Chondrocyte (in vitro differentiated cells): ENCODE measurements at regions not wholly inside any gene's neighbourhood (a gene's known extent, or its start where the extent isn't known, plus 50 kb on each side); places are given as distances from the start of the nearest gene placed in this dataset.

ENCODE experiments used
- DNase-seq: peaks from one replicate; pipeline ENCODE4 v3.0.0; 2021; ENCODE audit warnings: mixed read lengths, low spot score
- H3K27ac Mint-ChIP-seq: one replicate; pipeline ENCODE4 v1.8.0; 2021; ENCODE audit warnings: mild to moderate bottlenecking, moderate library complexity, mixed read lengths; ENCODE audit not compliant: unreplicated experiment
- H3K27me3 Mint-ChIP-seq: 2 replicates; pipeline ENCODE4 v1.8.0; 2021; ENCODE audit warnings: low read depth, mixed read lengths
- H3K36me3 Mint-ChIP-seq: 2 replicates; pipeline ENCODE4 v1.8.0; 2021; ENCODE audit warnings: low read depth, mixed read lengths
- H3K4me1 Mint-ChIP-seq: 2 replicates; pipeline ENCODE4 v1.8.0; 2021; ENCODE audit warnings: low read depth, mild to moderate bottlenecking, mixed read lengths
- H3K4me3 Mint-ChIP-seq: one replicate; pipeline ENCODE4 v1.8.0; 2021; ENCODE audit warnings: mild to moderate bottlenecking, moderate library complexity, mixed read lengths; ENCODE audit not compliant: unreplicated experiment
- H3K9me3 Mint-ChIP-seq: 2 replicates; pipeline ENCODE4 v1.8.0; 2021; ENCODE audit warnings: low read depth, mixed read lengths
- CTCF ChIP-seq: fragments of 200-600 bp; sonication (generic); IDR thresholded peaks from 2 replicates; pipeline ENCODE4 v1.5.0; 2021; ENCODE audit warnings: antibody characterized with exemption, mild to moderate bottlenecking, moderate library complexity

- TF ChIP-seq CTCF: no peak
- no peaks in the 10 kb centered on the region for H3K9me3 Mint-ChIP-seq
- H3K27me3 Mint-ChIP-seq: no peaks in the 10 kb centered on the region
- no peak overlapping the region for H3K4me3 Mint-ChIP-seq
- H3K27ac Mint-ChIP-seq: no peak overlapping the region
- H3K4me1 Mint-ChIP-seq: no peaks in the 10 kb centered on the region
- no peaks in the 10 kb centered on the region for H3K36me3 Mint-ChIP-seq
- DNase-seq: no peak
Measured at GRCh38 chr5:179487145-179487544, 63.2 kb upstream of the RUFY1 start.

- no peak for TF ChIP-seq CTCF
- Mint-ChIP-seq H3K4me1 (no peaks in the 10 kb centered on the region), H3K27me3 (no peaks in the 10 kb centered on the region), H3K36me3 (no peaks in the 10 kb centered on the region), H3K27ac (no peak overlapping the region), H3K9me3 (no peaks in the 10 kb centered on the region), H3K4me3 (no peak overlapping the region)
- no peak for DNase-seq
Measured at GRCh38 chr5:179486596-179487051, 63.7 kb upstream of the RUFY1 start.

- H3K36me3 Mint-ChIP-seq: no peaks in the 10 kb centered on the region
- no peak for TF ChIP-seq CTCF
- no peak overlapping the region for H3K27ac Mint-ChIP-seq
- no peak for DNase-seq
- no peaks in the 10 kb centered on the region for H3K4me1 Mint-ChIP-seq
- no peak overlapping the region for H3K4me3 Mint-ChIP-seq
- H3K9me3 Mint-ChIP-seq: peaks cover 3% of the 10 kb centered on the region
- H3K27me3 Mint-ChIP-seq: no peaks in the 10 kb centered on the region
Measured at GRCh38 chr5:179485845-179486575, 64.3 kb upstream of the RUFY1 start.

- Mint-ChIP-seq H3K27ac (no peak overlapping the region), H3K27me3 (no peaks in the 10 kb centered on the region), H3K9me3 (peaks cover 12% of the 10 kb centered on the region), H3K36me3 (no peaks in the 10 kb centered on the region), H3K4me1 (no peaks in the 10 kb centered on the region), H3K4me3 (no peak overlapping the region)
- TF ChIP-seq CTCF: no peak
- DNase-seq: no peak
Measured at GRCh38 chr5:179484761-179485160, 65.6 kb upstream of the RUFY1 start.

GRCh38 chr5:179484201-179484600 is 66.2 kb upstream of the RUFY1 start:
- no peaks in the 10 kb centered on the region for H3K4me1 Mint-ChIP-seq
- H3K36me3 Mint-ChIP-seq: no peaks in the 10 kb centered on the region
- no peak for TF ChIP-seq CTCF
- H3K9me3 Mint-ChIP-seq: peaks cover 14% of the 10 kb centered on the region
- H3K27ac Mint-ChIP-seq: no peak overlapping the region
- DNase-seq: no peak
- no peak overlapping the region for H3K4me3 Mint-ChIP-seq
- H3K27me3 Mint-ChIP-seq: no peaks in the 10 kb centered on the region
